GM12801 (cell line): ENCODE measurements at regions not wholly inside any gene's neighbourhood (a gene's known extent, or its start where the extent isn't known, plus 50 kb on each side); places are given as distances from the start of the nearest gene placed in this dataset.

Experiments used
- CTCF ChIP-seq: IDR thresholded peaks from one replicate; pipeline ENCODE4 v1.5.1; 2011; ENCODE audit warnings: control low read depth; ENCODE audit not compliant: insufficient read length; ENCODE audit errors: extremely low read depth

DNA sequence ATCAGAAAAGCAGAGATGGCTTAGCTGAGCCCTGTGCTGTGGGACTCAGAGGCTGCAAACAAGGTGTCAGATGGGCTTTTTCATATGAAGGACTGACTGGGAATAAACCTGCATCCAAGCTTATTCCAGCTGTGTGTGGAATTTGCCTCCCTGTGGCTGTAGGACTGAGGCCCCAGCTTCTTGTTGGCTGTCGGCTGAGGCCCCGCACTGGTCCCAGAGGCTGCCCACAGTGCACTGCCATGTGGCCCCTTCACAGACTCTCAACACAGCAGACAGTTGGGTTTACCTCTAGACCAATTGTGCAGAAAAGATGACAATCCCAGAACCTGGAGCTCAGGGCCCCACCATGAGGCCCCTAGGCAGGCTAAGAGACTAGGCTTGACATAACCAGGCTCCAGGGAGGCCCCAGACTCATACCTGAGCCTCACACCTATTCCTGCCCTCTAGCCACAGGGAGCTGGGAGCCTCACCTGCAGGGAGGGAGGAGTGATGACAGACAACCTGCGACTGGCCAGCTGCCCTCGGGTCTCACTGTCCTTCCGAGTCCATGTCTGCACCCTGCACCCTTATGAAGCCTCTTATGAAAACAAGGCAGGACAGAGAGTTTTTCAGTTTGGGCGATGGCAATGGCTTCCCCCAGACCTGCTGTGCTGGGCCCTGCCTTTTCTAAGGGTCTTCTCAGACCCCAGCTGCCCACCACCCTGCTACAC is 615.5 kb downstream of the NPHP4 start:
- no peak for TF ChIP-seq CTCF

DNA sequence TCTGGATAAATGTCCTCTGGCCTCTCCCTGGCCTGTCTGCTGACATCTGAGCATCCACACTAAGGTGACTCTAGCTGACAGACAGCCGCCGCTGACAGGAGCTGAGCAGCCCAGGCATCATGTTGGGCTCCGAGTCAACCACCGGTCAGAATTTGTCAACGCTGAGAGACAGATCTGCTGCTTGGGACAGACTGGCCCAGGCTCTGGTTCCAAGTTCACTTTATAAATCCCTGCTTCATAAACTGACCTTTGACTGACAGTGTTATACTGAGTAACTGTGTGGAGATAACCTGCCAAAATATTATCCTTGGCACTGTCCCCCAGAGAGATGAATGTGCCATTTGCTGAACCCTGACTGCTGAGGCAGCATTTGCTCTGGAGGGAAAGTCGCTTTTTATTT is 616.7 kb downstream of the NPHP4 start:
- no peak for TF ChIP-seq CTCF

DNA sequence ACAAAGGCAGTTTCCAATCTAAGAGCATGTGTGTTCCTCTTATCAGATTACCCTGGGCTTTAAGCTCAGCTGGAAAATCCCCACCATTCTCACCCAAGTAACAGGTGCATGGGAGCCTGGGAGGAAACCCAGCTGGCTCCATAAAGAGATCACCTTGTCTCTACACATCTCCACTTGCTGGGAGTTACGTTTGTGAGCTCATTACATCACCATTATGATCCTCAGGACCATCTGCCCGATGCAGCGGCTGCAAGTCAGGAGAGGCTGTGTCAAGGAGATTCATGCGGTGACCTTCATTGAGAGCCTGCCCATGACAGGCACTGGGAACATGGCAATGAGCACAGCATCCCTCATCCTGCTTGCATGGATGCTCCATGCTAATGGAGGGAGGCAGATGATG is 618.0 kb downstream of the NPHP4 start:
- TF ChIP-seq CTCF = no peak

DNA sequence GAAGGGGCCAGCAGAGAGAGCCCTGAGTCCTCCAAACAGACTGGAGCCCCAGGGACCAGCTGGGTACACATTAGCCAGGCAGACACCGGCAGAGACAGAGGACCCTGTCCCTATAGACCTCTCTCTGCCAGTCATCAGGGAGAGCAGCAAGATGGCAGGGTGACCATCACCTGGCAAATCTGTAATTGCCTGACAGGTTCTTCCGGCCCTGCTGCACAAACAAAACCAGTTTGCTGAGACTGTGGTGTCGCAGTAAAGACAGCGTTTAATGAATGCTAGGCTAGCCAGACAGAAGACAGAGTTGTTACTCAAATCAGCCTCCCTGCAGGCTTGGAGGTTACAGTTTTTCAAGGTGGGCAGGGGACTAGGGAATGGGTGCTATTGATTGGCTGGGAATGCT is 618.9 kb downstream of the NPHP4 start:
- TF ChIP-seq CTCF = no peak

GRCh38 chr1:5371270-5371669 is 621.0 kb downstream of the NPHP4 start:
- no peak for TF ChIP-seq CTCF

DNA sequence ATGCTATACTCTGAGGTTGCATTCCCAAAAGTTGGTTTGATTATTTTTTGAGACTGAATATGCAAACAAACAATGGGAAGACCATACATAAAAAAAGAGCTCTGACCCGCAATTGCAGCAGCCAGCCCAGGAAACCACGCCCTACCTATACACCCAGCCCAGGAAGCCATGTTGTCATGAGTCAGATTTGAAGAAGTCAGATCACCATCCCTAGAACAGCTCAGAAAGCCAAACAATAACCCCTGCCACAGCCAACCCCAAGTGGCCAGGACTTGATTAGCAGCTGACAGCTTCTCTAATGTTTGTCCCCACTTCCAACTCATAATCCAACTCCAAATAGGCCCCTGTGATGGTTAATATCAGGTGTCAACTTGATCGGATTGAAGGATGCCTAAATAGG is 621.9 kb downstream of the NPHP4 start:
- TF ChIP-seq CTCF = no peak

- TF ChIP-seq CTCF = no peak
These were observed 623.0 kb downstream of the NPHP4 start for GRCh38 chr1:5369223-5369622.
